ENCODE measurements at regions not wholly inside any gene's neighbourhood (a gene's known extent, or its start where the extent isn't known, plus 50 kb on each side); places are given as distances from the start of the nearest gene placed in this dataset.
"Not testable (repeated sequence)": the region's sequence is repeated elsewhere in the genome, so short reads cannot be mapped to it uniquely, and the experiment has no call there.

GRCh38 chr10:8352171-8353075 is 297.9 kb downstream of the GATA3 start:
- DNase-seq, result no peak

DNA sequence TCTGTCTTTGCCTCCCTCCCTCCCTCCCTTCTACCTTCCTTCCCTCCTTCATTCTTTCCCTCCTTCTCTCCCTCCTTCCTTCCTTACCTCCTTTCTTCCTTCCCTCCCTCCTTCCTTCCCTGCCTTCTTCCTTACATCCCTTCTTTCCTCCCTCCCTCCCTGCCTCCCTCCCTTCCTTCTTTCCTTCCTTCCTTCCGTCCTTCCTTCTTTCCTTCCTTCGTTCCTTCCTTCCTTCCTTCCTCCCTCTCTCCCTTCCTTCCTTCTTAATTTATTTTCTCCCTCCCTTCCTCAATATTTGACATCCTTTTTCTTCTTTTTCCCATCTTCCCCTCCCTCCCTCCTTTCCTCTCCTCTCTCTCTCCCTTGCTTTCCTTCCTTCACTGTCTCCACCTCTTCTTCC is 301.8 kb downstream of the GATA3 start:
- DNase-seq, result no peak

- DNase-seq, result no peak
These were observed 305.0 kb downstream of the GATA3 start for GRCh38 chr10:8359467-8359866.

DNA sequence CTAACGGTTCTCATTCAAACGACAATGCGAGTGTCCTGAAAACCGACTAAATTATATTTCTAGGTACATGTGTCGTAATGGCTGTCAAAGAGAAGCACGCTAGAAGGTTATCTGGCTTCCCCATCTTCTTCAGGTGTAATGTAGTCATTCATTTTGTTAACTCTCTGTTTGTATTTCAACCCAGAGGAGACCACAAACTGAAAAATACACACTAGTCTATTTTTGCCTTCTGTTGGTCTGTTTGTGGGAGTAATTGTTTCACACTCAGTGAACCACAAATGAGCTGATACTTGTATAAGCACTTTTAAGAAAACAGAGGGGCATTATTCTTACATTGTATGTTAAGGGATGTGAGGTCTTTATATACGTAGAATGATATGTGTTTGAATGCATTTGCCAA is 305.9 kb downstream of the GATA3 start:
- DNase-seq, result no peak

DNA sequence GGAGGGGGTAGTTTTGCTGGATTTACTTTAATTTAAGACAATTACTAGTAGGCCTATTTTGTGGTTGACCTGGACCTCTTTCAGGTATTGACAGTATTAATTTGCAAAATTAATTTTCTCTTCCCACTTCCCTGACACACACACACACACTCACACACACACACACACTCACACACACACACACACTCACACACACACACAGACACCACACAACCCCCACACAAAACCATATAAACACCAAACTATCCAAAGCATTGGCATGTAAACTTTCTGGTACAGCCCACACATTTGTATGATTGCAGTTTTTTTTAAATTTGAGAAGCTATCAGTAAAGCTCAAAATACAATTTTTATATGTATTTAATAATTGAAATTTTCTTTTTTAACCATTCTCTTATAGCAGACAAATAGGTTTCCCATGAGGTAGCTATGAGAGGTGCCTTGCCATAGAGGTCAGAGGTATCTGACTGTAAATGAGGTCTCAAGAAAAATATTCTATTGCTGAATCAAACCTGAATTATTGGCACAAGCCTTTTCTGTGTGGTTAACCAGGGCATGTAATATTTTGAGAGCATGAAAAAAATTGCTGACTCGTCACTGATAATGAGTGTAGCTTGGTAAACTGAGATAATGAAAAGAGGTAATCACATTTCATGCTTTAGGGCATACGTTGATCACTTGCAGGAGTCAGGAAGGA is 306.5 kb downstream of the GATA3 start:
- no peak for DNase-seq

DNA sequence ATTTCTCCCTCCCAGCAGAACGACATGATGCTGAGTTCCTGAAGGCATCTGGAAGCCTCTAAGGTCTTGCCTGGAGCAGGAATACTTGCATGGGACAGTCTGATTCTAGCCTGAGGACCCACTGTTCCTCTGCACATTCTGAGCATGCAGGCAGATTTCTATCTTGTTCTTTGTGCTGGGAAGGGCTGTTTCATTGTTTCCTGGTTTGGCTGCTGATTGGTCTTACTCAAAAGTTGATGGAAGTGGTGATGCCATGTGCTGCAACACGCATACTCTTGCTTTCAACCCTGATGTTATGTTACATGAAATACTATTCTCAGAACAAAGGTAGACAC is 307.0 kb downstream of the GATA3 start:
- no peak for DNase-seq

GRCh38 chr10:8365935-8366911 is 311.7 kb downstream of the GATA3 start:
- no peak for DNase-seq

- not testable (repeated sequence) for DNase-seq
These were observed 313.4 kb downstream of the GATA3 start for GRCh38 chr10:8367672-8368411.

DNA sequence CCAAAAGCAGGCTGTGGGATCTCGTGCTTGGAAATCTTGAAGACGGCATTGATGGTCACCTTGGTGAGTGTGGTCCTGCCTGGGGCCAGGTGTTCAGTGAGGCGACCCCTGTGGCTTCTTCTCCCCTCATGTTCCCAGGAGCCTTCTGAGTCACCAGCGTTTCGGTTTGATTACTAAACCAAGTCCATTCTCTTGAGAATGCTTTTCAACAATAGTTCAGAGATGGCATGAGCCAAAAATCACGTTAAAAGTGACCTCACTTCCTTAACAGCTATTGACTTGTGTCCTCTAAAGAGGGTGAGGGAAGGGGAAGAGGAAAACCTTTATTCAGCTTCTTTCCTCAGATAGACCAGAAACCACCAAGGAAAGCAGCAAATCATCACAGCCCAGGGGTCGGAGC is 315.2 kb downstream of the GATA3 start:
- DNase-seq, result no peak

- no peak for DNase-seq
These were observed 319.8 kb downstream of the GATA3 start for GRCh38 chr10:8374334-8374733.

- no peak for DNase-seq
These were observed 320.6 kb downstream of the GATA3 start for GRCh38 chr10:8375137-8375536.

DNA sequence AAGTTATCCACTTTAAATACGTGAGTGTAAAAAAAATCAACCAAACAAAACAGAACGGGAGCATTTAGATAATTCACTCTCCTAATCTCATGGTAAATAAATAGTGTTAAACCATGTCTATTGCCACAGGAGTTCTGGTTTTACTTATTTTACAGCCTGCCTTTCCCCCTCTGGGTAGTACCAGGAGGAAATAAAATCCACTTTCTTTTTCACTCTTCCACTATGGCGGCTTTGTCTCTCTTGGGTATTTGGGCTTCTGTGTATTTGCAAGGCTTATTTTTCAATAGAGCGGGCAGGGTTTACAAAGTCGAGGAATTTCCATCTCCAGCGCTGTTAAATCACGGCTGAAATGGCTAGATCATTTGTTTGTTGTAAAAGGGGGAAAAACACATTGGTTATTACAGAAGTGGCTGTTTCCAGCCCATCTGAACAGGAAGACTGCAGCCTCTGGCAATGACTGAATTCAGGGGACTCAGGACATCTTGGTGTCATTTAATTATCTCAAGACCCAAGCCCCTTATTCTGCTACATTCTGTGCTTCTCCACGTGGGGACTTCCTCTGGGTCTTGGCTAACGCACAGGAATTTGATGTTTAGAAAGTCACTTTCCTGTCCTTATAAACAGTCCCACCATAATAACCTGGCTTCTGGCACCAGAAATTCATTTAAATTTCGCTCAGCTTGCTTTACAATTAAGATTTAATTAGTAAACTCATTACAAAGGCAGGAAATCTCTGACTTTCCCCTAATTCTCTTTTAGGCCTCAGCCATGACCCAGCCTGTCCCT is 323.9 kb downstream of the GATA3 start:
- DNase-seq, result no peak

DNA sequence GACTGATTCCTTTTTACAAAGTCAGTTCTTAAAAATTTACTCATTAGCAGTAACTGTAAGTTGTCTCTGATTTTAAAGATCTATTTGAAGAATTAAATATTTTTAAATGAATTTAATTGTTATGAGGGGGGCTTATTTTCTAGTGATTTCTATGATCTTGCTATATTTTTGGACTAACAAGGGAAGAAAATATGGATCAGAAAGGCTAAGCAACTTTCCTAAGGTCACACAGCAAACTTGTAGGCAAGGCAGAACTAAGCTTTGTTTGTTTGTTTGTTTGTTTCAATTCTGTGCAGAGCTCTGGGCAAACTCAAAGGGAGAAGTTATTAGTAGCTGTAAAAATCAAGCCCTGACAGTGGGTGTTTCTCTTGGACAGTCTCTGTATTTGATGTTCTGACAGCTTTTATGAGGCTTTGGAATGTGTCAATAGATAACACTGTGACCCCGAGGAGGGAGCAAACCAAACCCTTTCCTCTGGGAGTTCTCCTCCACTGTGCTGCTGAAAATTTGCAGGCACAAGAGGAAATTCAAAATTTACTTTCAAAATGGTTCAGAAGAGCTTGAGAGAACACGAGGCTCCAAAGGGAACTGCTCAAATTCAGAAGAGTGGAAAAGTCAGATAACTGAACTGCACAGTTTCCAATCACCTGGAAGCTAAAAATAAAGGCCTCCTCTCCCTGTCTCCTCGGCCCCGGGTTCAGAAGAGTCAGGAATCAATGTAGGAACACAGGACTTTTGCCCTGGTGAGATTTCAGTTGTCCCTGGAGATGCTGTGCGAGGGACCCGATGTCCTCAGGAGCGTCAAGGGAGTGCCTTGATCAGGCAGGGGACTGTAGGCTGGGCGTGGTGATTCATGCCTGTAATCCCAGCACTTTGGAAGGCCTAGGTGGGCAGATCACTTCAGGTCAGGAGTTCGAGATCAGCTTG is 325.7 kb downstream of the GATA3 start:
- DNase-seq, result no peak

DNA sequence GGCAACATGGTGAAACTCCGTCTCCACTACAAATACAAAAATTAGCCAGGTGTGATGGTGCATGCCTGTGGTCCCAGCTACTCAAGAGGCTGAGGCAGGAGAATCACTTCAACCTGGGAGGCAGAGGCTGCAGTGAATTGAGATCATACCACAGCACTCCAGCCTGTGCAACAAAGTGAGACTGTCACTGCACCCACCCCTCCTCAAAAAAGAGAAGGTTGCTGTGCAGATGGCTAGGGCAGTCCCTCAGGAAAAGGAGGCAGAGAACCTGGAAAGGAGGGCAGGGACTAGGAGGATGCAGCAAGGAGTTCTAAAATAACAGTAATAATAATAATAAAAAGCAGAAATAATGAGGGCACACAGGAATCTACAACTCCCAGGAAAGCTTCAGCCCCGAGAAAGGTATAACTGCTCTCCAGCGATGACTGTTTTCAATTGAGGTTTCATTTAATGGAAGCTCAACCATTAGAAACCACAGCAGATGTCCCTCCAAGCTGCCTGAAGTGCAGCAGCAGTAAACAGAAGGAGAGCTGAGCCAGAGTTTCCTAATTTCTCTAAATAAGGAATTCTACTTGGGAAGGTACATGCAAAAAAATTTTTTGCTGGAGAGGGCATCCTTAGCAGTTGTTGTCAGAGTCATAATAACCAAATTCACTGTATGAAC is 326.5 kb downstream of the GATA3 start:
- no peak for DNase-seq

GRCh38 chr10:8386781-8387180 is 332.3 kb downstream of the GATA3 start:
- no peak for DNase-seq

GRCh38 chr10:8389630-8390029 is 335.1 kb downstream of the GATA3 start:
- DNase-seq, result no peak

DNA sequence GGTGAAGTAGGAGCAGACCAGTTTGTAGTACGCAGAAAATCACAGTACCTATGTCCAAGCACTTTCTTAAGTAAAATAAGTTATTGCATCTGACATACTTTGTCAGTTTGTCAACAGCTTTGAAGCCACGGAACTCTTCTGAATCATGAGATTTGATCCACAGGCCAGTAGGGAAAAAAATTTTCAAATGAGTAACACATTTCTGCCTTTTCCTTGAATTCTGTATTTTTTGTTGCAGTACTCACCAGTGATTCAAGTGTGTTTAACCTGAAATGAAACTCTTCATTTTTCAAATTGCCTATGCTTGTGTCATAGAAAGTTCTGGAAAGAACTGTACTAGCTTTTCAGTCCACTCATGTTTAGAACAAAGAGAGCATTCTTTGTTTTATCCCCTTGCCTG is 337.7 kb downstream of the GATA3 start:
- DNase-seq, result no peak

GRCh38 chr10:8393531-8393930 is 339.0 kb downstream of the GATA3 start:
- DNase-seq, result no peak

- no peak for DNase-seq
These were observed 342.2 kb downstream of the GATA3 start for GRCh38 chr10:8396675-8397074.

- no peak for DNase-seq
These were observed 344.3 kb downstream of the GATA3 start for GRCh38 chr10:8398771-8399170.

Measured in SIG-M5 (cell line).